ENCODE measurements at regions not wholly inside any gene's neighbourhood (a gene's known extent, or its start where the extent isn't known, plus 50 kb on each side); places are given as distances from the start of the nearest gene placed in this dataset.

GRCh38 chr5:35417040-35417439 is 186.8 kb upstream of the PRLR start:
- DNase-seq: no peak

GRCh38 chr5:35416217-35416988 is 186.1 kb upstream of the PRLR start:
- DNase-seq: no peak

GRCh38 chr5:35415309-35415708 is 185.0 kb upstream of the PRLR start:
- no peak for DNase-seq

DNA sequence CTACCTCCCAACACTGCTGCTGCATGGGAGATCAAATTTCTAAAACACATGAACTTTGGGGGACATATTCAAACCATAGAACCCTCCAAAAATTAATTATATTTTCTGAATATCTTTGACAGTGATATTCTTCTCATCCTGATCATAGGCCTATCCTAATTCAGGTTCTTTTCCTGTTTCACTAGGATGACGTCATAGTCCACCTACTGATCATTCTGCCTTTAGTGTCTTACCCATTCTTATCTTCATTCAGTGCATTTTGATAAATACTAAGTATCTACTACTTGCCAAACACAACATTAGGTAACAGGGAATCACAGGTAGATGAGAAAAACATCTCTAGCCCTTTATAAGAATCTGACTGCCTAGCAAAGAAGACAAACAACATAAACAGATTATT is 179.1 kb upstream of the PRLR start:
- DNase-seq: no peak

GRCh38 chr5:35408146-35408545 is 177.9 kb upstream of the PRLR start:
- no peak for DNase-seq

DNA sequence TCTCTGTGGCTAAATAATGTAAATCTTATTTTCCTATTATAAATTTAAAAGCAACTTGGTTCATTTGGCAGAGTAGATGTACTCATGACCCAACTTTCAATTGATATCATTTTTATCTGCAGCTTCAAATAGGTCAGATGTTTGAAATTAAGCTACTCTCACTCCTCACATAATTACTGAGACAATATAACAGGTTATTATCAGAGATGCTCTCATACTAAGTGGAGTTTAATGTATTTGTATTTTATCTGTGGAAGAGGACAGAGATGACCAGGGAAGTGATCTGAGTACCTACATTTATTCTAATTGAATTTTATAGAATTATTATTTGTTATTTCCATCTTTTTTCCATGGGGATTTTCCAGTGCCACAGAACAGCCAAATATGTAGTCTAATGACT is 177.4 kb upstream of the PRLR start:
- no peak for DNase-seq

GRCh38 chr5:35405938-35406337 is 175.7 kb upstream of the PRLR start:
- no peak for DNase-seq

DNA sequence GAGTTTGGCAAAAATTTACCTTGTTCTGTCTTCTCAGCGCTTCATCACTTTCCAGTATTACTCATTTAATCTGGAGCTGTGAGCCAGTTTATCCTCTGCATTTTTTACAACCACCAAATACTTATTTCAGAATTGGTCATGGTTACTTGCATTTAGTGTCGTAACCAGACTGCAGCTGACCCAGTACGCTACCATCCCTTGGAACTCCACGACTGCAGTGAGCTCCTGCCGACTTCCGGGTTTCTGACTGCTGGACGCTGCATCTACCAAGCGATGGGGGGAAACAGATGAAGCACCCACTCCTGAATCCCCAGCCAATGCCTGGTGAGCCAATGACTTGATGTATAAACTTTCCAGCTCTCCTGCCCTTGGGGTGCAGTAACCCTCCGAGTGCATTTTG is 174.4 kb upstream of the PRLR start:
- DNase-seq: no peak

- DNase-seq: no peak
Observed at GRCh38 chr5:35393901-35394300, 163.6 kb upstream of the PRLR start.

DNA sequence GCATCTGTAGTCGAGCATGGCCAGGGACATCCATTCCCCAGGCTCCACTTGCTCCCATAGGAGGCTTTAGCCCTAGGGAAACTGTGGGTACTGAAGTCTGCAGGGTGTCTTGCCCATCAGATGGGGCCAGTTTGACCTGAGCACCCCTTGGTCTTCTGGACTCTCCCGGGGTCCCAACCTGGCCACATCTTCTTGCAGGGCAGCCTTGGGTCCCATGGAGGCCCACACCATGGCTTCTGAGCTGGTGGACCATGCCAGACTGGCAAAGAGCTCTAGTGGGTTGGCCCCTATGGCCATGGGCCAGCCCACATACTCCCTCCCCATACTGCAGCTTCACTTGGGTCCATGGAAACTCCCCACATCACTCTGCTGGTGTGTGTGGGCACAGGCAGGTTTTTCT is 154.4 kb upstream of the PRLR start:
- DNase-seq: no peak

GRCh38 chr5:35383041-35383440 is 152.8 kb upstream of the PRLR start:
- DNase-seq: no peak

- DNase-seq: no peak
Observed at GRCh38 chr5:35377653-35378052, 147.4 kb upstream of the PRLR start.

DNA sequence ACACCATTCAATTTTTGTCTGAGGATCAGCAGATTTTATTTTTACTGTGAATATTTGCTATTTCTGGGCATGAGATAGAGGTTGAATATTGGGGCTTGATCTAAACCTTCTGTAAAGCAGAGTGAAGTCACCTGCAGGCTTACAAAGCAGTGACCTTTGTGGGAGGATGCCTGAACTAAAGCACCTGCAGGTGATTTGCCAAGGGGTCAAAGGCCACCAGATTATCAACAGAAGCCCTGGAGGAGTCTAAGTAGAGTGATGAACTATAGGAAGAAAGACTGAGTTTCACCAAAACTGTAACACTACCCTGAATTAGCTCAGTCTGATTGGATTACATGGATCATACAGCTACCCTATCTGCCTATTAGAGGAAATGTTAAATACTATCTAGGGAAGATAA is 144.3 kb upstream of the PRLR start:
- no peak for DNase-seq

DNA sequence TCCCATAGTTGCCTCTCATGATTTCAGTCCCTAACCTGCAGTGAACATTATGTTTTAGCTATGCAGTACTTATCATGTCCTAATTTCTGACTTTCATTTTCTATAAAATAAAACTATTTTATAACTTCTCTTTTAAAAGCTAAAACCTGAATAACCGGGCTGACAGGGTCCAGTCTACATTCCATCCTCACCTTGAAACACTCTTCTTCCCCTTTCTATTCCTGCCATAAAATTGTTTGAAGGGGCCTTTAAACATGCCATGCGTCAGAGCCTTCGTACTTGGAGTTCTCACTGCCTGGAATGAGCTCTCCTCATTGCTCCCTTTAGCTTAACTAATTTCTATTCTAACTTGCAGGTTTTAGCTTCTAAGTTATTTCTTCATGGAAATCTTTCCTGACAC is 143.0 kb upstream of the PRLR start:
- no peak for DNase-seq

DNA sequence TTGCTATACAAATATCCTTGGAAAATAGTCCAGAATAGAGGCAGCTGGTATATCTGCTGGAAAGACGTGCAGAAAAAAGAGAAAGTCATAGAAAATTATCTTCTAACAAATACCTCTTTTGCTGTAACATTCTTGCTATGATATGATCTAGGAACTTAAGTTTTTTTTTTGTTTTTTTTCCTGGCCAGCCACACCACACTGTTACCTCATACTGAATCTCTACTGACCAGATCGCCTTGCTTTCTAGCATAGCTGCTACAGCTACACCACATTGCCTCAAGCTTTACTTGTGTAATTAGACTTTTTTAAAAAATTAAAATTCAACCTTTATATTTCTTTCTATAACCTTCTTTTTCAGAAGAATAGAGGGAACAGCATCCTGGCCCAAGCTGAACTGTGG is 142.2 kb upstream of the PRLR start:
- DNase-seq: no peak

DNA sequence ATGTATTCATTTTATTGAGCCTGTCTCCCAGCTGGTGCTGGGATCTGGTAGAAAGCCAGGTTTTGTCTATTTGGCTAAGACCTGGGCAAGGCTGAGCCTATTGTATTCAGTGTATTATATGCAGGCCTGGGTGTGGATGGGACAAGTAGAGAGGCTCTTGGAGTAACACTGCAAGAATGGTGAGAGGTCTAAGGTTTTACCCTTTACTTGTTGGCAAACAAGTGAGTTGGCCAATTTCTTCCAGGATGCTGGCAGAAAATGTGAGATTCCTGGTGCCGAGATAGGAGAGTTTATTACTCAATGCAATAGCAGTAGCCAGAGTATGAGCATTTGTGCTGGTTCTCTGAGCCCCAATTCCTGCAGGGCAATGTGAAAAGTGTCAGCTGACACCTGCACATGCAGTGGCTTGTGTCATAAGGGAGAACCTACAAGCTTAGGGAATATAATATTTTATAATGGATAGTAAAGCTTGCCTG is 141.7 kb upstream of the PRLR start:
- DNase-seq: no peak

DNA sequence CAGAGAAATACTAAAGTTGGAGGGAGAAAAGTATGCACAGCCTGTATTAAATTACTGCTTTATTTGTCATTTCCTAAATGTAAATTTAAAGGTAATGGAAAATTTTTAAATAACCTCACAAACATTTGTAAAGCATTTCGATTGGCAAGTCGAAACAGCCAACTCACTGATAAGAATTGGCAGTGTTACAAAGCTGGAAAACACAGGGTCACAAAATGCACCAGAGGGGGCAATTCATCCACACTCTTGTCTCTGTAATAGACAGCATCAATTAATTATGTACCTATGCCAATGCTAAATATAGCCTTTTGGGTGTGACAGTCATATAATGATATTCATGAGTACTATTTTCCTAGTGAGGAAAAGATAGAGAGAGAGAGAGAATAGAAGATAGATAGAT is 140.6 kb upstream of the PRLR start:
- no peak for DNase-seq

DNA sequence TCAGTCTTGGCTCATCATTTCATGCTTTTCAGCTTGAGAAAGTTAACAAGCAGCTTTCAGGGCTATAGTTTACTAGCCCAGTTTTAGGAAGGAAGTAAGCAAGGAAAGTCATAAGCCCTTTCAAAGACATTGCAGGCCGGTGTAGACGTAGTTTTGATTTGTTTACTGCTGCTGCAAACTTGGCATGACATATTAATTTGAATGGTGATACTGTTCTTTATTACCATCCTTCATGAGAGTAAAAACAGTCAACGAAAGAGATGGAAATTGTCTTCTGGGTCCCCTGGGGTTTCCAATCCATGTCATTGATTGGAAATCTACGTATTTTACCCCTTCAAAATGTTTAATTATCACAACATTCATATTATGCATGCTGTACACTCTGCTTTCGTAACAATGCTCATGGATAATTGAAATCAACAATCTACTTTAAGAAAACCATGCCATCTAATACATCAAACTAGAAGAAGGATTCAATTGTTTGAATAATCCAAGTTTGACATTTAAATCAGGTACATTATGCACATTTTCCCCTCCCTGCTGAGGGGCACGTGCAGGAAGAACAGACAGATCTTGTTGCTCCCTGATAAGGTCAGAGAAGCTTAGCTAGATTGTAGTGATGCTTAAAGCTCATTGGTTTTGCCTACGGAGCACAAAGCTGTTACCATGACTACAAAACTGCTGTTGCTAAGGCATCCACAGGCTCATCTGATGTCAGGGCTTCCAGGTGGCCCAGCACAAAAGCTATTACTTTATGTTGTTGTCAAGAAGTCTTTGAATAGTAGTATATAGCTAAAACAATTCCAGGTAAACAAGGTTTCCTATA is 139.9 kb upstream of the PRLR start:
- no peak for DNase-seq

DNA sequence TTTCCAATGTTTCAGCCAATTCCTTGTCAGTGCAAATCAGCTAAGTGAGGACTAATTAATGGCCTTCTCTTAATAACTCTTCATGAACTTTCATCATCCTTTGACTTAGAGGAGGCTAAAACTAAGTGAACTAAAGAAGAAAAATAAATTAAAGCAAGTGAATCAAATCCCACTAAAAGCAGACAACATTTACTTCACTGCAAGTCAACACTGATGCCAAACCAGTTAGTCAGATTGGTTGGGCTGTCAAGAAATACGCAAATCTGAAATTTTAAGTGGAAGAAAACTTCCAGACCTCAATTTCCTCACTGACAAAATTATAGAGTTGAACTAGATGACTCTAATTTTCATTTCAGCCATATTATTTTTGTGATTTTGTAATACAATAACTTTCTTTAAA is 137.2 kb upstream of the PRLR start:
- DNase-seq: no peak

DNA sequence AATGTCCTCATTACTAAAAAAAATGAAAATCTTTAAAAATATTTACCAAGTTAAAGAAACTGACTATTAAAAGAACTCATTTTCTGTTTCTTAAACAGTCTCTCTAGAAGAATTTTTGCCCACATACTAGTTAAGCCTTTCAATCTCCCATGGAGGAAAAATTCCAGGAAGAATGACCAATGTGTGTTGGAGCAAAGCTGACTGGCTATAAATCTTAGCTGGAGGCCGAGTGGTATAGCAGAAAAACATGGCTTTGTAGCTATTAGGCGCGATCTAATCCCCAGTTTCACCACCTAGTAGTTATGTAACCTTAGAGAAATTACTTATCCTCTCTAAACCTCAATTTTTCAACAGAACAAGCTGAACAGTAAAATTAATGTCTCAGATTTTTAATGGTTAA is 135.5 kb upstream of the PRLR start:
- no peak for DNase-seq

DNA sequence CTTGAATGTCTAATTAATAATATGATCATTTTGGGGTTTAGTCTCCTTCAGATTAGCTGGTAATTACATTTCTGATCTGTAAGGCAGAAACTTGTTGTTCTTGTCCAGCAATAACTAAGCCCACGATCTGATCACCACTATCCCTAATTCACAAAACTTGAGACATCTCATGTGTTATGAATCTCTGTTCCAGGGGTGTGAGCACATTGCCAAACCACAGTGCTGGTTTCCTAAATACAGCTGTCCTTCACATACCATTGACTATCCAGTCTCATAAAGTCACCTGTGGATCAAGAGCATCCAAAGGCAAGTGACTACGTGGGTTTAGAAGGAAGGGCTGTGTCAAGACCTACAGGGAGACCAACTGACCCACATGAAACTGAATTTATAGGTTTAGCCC is 134.1 kb upstream of the PRLR start:
- no peak for DNase-seq

DNA sequence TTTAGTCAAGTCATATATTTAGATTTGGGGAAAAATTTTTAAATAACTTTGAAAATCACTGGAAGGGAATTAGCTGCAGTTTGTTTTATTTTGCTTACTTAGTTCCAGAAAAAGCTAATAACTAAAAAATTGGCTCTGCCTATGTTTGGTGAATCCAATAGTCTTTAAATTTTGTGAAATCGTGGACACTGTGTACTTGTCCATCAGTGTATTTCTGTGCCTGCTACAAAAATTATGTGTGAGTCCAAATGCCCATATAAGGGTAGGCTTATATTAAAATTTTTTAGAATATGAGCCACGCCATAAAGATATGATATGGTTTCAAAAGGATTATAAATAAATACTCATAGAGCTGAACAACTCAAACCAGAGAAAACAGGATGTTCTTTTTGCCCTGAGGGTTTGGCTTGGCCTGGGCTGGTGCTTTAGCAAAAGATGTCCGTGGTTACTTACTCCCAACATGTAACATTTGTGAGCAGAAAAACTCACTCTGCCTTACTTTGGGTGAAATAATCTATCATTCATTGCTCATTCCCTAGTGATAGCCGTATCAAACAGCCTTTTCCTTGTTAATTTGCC is 133.2 kb upstream of the PRLR start:
- DNase-seq: no peak

DNA sequence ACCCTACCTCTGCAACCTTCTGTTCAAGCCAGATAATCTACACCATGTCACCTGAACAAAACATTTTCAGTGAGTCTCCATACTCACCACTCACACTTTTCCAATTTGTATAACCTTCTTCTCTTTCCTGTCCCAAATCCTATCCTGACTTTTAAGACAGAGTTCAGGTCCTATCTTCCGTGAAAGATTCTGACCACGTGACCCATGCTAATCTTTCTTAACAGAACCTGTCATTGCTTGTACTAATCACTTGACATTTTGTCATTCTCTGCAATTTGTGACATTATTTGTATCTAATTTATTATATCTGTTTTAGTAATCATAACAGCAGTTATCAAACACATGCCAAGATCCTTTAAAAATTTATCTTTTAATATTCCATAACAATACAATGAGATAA is 132.5 kb upstream of the PRLR start:
- no peak for DNase-seq

GRCh38 chr5:35360671-35361070 is 130.4 kb upstream of the PRLR start:
- no peak for DNase-seq

Data from fibroblast of skin of scalp (primary cell).